ENCODE measurements at regions not wholly inside any gene's neighbourhood (a gene's known extent, or its start where the extent isn't known, plus 50 kb on each side); places are given as distances from the start of the nearest gene placed in this dataset.

DNA sequence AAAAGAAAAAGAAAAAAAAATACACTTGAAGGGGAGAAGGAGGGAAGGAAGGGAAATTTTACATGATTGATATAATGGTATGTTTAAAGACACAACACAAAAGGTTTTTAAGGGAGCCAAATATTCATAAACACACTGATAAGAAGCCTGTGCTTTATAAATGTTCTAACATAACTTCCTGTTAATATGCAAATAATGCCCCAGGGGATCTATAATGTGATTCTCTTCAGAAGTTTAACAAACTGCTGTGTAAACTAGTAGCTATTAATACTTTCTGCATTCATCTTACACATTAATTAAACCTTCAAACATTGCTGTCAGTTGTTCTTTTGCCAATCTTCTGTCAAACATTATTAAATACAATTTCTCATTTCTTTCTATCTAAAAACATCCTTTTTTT, 231.6 kb downstream of the TJP1 start:
- H3K79me1 ChIP-seq (ENCODE audit: insufficient read depth, low read depth, low read length, poor library complexity, severe bottlenecking) = no peaks in the 10 kb centered on the region
- Mint-ChIP-seq H3K27ac (no peak overlapping the region), H3K4me1 (peaks cover 22 to 23% of the 10 kb centered on the region in 2 experiments), H3K9me3 (no peaks in the 10 kb centered on the region), H3K36me3 (ENCODE audit: insufficient read depth in 1 of 3, low read depth in 3 of 3) (no peaks in the 10 kb centered on the region), H3K27me3 (ENCODE audit: low read depth) (peaks cover 6% of the 10 kb centered on the region), H3K4me3 (no peak overlapping the region)
- no peak overlapping the region for H3T11ph ChIP-seq (ENCODE audit: low read length)
- no peak overlapping the region for H3K4me2 ChIP-seq (ENCODE audit: insufficient read depth, insufficient read length, low read length)
- no peak overlapping the region for H3K4ac ChIP-seq (ENCODE audit: low read depth, low read length)
- H4K5ac ChIP-seq (ENCODE audit: insufficient read length, low read depth, low read length) = no peak overlapping the region
- no peak overlapping the region for H3K18ac ChIP-seq (ENCODE audit: insufficient read length, low read depth, low read length)
- H2BK5ac ChIP-seq (ENCODE audit: insufficient read length, low read length) = no peak overlapping the region
- no peak overlapping the region for H3K56ac ChIP-seq (ENCODE audit: insufficient read length, low read depth, low read length)
- no peaks in the 10 kb centered on the region for H4K20me1 ChIP-seq (ENCODE audit: control insufficient read depth, insufficient read depth, insufficient read length)
- H2BK15ac ChIP-seq (ENCODE audit: low read depth, low read length) = no peak overlapping the region
- H3K79me2 ChIP-seq (ENCODE audit: insufficient read depth, low read length) = no peaks in the 10 kb centered on the region
- no peak overlapping the region for H2AK5ac ChIP-seq (ENCODE audit: insufficient read length, low read length)
- no peak overlapping the region for H4K8ac ChIP-seq (replicated peaks; ENCODE audit: insufficient read length, low read depth, low read length)
- H3K27me3 ChIP-seq (ENCODE audit: insufficient read depth, low read length) = no peaks in the 10 kb centered on the region
- no peaks in the 10 kb centered on the region for H3K23me2 ChIP-seq (ENCODE audit: insufficient read length, low read depth, low read length, poor library complexity, severe bottlenecking)
- H4K91ac ChIP-seq (ENCODE audit: insufficient read length, low read depth, low read length) = no peak overlapping the region
- no peak overlapping the region for H2BK20ac ChIP-seq (ENCODE audit: low read depth, low read length, poor library complexity, severe bottlenecking)
- no peaks in the 10 kb centered on the region for H3K9me3 ChIP-seq (ENCODE audit: control insufficient read depth, low read depth, low read length)
- no peak overlapping the region for H3K9ac ChIP-seq (ENCODE audit: extremely low read depth, insufficient read length, low read length)
- H2BK12ac ChIP-seq (ENCODE audit: insufficient read length, low read depth, low read length) = no peak overlapping the region
- no peak overlapping the region for H2BK120ac ChIP-seq (ENCODE audit: low read depth, low read length, poor library complexity, severe bottlenecking)
- H3K27ac ChIP-seq (ENCODE audit: insufficient read length, low read depth, low read length) = no peak overlapping the region
- no peak for TF ChIP-seq CTCF (conservative IDR thresholded peaks at IDR 0.05)
- H3K4me1 ChIP-seq (ENCODE audit: insufficient read depth, low read length) = peaks cover 6% of the 10 kb centered on the region; the same call in 1 of the 2 replicates
- no peak overlapping the region for H3K14ac ChIP-seq (ENCODE audit: insufficient read depth, low read length)
- H2AFZ ChIP-seq (ENCODE audit: low read length) = no peak overlapping the region
- no peak for DNase-seq
- no peak overlapping the region for H3K23ac ChIP-seq (ENCODE audit: insufficient read length, low read depth, low read length)

Measured in H9 (cell line).